ENCODE measurements at regions not wholly inside any gene's neighbourhood (a gene's known extent, or its start where the extent isn't known, plus 50 kb on each side); places are given as distances from the start of the nearest gene placed in this dataset.
"Not testable (repeated sequence)": the region's sequence is repeated elsewhere in the genome, so short reads cannot be mapped to it uniquely, and the experiment has no call there.

GRCh38 chr7:65800890-65801341 lies 72.0 kb upstream of the VKORC1L1 start:
- no peak for DNase-seq (ENCODE audit: low spot score)
- in situ Hi-C loops (cut with MboI; ENCODE audit: low sequenced_read_pairs, unreplicated experiment), result no loop called here
- TF ChIP-seq, protein P1, sequence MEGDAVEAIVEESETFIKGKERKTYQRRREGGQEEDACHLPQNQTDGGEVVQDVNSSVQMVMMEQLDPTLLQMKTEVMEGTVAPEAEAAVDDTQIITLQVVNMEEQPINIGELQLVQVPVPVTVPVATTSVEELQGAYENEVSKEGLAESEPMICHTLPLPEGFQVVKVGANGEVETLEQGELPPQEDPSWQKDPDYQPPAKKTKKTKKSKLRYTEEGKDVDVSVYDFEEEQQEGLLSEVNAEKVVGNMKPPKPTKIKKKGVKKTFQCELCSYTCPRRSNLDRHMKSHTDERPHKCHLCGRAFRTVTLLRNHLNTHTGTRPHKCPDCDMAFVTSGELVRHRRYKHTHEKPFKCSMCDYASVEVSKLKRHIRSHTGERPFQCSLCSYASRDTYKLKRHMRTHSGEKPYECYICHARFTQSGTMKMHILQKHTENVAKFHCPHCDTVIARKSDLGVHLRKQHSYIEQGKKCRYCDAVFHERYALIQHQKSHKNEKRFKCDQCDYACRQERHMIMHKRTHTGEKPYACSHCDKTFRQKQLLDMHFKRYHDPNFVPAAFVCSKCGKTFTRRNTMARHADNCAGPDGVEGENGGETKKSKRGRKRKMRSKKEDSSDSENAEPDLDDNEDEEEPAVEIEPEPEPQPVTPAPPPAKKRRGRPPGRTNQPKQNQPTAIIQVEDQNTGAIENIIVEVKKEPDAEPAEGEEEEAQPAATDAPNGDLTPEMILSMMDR (IDR thresholded peaks at IDR 0.05; ENCODE audit: borderline replicate concordance, control extremely low read depth, extremely low read depth, insufficient read depth, missing control alignments), result no peak

GRCh38 chr7:65804887-65805286 lies 68.0 kb upstream of the VKORC1L1 start:
- in situ Hi-C loops (cut with MboI; ENCODE audit: low sequenced_read_pairs, unreplicated experiment), result no loop called here
- no peak for DNase-seq (ENCODE audit: low spot score)
- TF ChIP-seq, protein P1 (IDR thresholded peaks at IDR 0.05; ENCODE audit: borderline replicate concordance, control extremely low read depth, extremely low read depth, insufficient read depth, missing control alignments), result no peak

DNA sequence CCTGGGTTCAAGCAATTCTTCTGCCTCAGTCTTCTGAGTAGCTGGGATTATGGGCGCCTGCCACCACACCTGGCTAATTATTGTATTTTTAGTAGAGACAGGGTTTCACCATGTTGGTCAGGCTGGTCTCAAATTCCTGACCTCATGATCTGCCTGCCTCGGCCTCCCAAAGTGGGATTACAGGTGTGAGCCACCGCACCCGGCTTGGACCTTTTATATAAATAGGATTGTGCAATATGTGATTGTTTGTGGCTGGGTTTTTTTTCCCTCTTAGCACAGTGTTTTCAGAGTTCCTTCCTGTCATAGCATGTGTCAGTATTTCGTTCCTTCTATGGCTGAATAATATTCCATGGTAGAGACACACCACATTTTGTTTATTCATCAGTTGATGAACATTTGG lies 65.8 kb upstream of the VKORC1L1 start:
- DNase-seq (ENCODE audit: low spot score); in situ Hi-C loops (cut with MboI; ENCODE audit: low sequenced_read_pairs, unreplicated experiment): not testable (repeated sequence)

DNA sequence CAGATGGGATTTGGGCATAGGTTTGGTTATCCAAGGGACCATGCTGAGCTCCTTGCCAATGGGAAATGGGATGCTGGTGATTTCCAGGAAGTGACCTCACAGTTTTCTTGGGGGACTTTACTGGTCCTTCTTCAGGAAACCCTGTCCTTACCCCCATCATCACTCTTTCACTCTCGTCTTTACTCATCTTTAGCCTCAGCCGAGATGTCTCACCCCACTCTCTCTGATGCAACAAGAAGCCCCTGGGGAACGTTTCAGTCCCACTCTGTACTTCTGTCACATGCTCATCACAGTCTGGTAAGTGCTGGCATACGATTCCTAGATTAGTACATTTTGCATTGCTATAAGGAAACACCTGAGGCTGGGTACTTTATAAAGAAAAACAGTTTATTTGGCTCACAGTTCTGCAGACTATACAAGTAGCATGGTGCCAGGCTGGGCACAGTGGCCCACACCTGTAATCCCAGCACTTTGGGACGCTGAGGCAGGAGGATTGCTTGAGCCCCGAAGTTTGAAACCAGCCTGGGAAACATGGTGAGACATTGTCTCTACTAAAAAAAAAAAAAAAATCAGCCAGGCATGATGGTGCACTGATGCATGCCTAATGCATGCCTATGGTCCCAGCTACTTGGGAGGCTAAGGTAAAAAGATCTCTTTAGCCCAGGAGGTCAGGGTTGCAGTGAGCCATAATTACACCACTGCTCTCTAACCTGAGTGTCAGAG lies 63.5 kb upstream of the VKORC1L1 start:
- DNase-seq (ENCODE audit: low spot score), result peak; percentile 45
- TF ChIP-seq, protein P1 (IDR thresholded peaks at IDR 0.05; ENCODE audit: borderline replicate concordance, control extremely low read depth, extremely low read depth, insufficient read depth, missing control alignments), result no peak
- in situ Hi-C loops (cut with MboI; ENCODE audit: low sequenced_read_pairs, unreplicated experiment), result no loop called here

DNA sequence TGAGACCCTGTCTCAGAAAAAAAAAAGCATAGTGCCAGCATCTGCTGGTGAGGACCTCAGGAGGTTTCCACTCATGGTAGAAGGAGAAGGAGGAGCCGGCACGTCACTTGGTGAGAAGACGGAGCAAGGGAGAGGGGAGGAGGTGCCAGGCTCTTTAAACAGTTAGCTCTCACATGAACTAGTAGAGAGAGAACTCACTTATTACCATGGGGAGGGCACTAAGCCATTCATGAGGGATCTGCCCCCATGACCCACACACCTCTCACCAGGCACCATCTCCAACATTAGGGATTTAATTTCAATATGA lies 62.9 kb upstream of the VKORC1L1 start:
- in situ Hi-C loops (cut with MboI; ENCODE audit: low sequenced_read_pairs, unreplicated experiment), result no loop called here
- DNase-seq (ENCODE audit: low spot score), result no peak
- TF ChIP-seq, protein P1 (IDR thresholded peaks at IDR 0.05; ENCODE audit: borderline replicate concordance, control extremely low read depth, extremely low read depth, insufficient read depth, missing control alignments), result no peak

DNA sequence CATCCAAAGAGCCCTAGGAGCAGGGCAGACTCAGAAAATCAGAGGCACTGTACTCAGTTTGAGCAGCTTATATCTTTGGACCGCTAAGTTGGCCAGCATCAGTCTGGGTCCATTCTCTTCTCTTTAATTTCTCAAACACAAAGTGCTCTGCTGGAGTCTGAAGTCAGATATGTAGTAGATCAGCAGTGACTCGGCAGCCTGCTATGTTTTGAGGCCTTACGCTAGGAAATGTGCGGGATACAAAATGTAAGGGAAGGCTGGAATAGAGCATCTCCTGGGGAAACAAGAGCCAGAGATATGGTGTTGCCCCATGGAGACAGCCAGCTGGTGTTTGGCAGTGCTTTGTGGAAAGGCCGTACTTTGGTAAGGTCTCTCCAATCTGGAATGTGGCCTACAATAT lies 60.6 kb upstream of the VKORC1L1 start:
- in situ Hi-C loops (cut with MboI; ENCODE audit: low sequenced_read_pairs, unreplicated experiment), result no loop called here
- DNase-seq (ENCODE audit: low spot score), result no peak
- TF ChIP-seq, protein P1 (IDR thresholded peaks at IDR 0.05; ENCODE audit: borderline replicate concordance, control extremely low read depth, extremely low read depth, insufficient read depth, missing control alignments), result no peak

DNA sequence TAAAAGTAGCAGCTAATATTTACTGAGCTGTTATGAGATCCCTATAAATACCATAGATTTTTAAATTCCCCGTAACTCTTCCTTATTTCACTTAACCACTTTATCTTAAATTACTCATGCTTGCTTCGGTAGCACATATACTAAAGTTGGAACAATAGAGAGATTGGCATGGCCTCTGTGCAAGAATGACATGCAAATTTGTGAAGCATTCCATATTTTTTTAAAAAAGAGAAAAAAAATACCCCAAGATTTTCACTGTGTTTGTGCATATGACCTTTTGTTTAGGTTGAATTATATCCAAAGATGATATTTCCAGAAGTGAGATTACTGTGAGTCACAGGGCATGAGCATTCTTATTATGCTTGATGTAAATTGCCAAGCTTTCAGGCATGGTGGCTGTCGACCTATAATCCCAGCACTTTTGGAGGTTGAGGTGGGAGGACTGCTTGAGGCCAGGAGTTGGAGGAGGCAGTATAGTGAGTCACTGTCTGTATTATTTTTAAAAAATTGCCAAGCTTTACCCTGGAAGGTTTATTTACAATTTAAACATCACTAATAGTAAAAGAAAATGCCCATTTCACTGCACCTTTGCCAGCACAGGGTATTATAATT lies 58.2 kb upstream of the VKORC1L1 start:
- in situ Hi-C loops (cut with MboI; ENCODE audit: low sequenced_read_pairs, unreplicated experiment); DNase-seq (ENCODE audit: low spot score): not testable (repeated sequence)

Data from GM13976 (cell line).